GM12872 (cell line): ENCODE measurements at regions not wholly inside any gene's neighbourhood (a gene's known extent, or its start where the extent isn't known, plus 50 kb on each side); places are given as distances from the start of the nearest gene placed in this dataset.

Experiments
- TF ChIP-seq, protein P1 (sequence below): IDR thresholded peaks from 3 replicates; pipeline ENCODE4 v1.5.1; 2011; ENCODE audit warnings: low read depth, mild to moderate bottlenecking, low read length, moderate library complexity; ENCODE audit not compliant: insufficient read depth

DNA sequence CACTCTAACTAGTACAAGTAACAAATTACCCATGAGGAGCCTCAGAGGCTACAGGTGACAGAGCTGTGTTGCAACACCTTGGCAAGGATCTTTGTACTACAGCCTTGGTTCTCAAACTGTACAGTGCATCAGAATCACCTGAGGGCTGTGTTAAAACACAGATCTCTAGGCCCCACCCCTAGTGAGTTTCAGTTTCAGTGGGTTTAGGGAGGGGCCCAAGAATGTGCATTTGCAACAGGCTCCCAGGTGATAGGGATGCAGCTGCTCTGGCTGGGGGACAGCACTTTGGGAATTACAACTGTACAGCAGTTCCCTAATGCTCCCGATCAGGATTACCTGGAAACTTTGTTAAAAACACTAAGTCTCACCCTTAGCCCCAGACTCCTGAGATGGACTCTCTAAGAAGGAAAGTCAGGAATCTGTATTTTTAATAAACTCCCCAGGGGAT lies 66.1 kb upstream of the NR2F2 start:
- TF ChIP-seq, protein P1, sequence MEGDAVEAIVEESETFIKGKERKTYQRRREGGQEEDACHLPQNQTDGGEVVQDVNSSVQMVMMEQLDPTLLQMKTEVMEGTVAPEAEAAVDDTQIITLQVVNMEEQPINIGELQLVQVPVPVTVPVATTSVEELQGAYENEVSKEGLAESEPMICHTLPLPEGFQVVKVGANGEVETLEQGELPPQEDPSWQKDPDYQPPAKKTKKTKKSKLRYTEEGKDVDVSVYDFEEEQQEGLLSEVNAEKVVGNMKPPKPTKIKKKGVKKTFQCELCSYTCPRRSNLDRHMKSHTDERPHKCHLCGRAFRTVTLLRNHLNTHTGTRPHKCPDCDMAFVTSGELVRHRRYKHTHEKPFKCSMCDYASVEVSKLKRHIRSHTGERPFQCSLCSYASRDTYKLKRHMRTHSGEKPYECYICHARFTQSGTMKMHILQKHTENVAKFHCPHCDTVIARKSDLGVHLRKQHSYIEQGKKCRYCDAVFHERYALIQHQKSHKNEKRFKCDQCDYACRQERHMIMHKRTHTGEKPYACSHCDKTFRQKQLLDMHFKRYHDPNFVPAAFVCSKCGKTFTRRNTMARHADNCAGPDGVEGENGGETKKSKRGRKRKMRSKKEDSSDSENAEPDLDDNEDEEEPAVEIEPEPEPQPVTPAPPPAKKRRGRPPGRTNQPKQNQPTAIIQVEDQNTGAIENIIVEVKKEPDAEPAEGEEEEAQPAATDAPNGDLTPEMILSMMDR: no peak

DNA sequence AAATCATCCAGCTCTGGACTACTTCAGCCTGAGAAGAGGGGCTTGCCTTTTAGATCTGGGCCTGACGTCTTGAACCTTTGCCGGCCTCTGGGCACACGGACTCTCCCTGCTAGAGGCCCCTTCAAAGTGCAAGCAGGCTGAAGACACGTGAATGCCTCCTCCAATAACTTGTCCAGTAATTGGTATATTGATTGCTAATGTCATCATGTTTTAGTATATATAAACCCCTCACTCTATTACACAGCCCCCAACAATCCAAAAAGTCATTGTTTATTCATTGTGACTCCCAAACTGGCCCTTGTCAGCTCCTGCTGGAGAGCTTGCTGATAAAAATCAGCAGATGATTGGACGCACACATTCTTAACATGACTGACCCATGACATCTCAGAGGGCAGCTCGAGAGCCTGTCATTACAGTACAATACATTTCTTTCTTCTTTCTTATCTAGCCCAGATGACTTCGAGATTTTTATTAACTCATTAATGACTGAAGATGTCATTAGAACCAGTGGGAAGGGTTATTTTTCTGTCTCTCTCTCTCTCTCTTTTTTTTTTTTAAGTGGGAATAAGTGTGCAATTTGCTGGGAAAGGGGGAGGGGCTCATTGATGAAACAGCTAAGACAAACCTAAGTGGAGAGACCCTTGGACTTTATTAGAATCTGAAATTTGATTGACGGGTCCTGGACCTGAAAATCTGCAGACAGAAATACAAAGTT lies 65.5 kb upstream of the NR2F2 start:
- TF ChIP-seq, protein P1: no peak

DNA sequence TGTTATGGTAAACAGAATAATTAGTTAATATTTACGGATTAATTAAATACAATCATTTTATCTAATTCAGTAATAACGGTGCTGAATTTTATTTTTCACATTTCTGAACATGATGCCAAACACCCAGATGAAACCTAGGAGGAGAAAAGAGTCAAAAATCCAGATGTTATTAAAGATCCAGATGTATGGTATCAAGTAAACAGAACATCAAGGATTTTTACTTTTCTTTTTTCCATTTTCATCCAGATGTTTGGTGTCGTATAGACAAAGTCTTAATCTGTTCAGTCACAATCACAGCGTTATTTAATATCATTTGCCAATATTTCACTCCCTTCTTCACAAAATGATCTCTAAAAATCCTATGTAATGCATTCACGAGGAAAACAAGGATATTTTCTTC lies 64.0 kb upstream of the NR2F2 start:
- TF ChIP-seq, protein P1: no peak

DNA sequence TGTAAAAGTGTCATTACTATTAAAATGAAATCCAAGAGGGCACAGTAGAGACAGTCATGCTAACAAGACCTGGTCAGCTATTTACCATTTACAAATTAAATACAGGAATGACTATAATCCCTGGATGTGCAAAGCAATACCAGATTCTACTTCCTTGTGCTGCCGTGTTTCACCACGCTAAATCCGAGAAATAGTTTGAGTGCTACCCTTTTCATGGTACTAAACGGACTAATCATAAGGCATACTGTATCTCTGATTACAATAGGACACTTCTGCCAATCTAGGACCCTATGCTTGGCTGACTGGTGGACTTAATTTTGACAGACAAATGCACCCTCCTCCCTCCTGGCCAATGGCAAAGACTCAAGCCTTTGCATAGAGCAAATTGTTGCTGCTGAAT lies 63.0 kb upstream of the NR2F2 start:
- TF ChIP-seq, protein P1: no peak

DNA sequence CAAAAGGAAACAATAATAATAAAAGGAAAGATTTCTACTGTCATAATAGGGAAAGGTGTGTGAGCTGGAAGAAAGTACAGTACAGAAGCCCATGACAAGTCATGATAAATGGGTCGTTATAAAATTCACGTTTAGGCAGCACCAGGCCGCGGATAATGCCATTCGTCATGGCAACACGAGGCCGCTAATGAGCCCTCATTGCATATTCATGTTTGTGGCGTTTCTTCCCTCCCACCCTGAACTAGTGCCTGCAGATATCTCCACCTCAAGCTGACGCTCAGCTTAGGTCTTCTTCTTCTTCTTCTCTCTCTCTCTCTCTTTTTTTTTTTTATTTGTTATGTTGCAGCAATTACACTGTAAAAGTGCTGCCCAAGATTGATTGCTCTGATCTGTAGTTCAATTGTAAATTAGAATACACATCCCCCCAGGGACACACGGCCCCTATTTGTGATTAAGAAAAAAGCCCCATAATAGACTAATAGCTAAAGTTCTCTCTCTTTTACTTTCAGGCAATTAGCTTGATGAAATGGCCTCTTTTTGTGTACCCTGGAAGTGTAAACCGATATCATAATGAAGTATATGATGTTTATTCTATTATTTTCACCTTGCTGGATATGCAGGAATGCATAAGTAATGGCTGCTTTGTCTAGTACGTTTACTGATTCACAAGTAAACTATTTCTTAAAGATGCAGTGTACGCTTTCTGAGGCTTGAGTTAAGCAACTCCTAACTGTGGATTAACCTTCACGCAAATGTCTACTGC lies 61.9 kb upstream of the NR2F2 start:
- TF ChIP-seq, protein P1: no peak

DNA sequence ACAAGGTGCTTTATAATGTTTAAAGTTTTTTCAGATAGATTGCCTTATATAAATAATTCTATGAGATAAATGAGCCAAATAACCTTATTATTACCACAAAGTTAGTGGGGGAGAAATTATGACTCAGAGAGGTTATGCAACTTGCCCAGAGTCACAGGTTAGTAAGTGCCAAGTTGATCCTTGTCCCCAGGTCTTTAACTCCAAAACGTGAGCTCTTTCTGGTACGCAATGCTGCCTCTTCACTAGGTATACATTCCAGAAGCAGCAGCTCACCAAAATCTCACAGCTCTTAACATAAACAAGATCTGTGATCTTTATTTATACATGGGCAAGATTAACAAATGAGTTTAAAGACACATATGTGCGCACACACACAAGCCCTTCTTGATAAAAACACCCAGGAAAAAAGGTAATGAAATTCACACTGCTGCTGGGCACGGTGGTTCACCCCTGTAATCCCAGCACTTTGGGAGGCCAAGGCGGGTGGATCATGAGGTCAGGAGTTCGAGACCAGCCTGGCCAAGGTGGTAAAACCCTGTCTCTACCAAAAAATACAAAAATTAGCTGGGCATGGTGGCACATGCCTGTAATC lies 59.8 kb upstream of the NR2F2 start:
- TF ChIP-seq, protein P1: no peak

DNA sequence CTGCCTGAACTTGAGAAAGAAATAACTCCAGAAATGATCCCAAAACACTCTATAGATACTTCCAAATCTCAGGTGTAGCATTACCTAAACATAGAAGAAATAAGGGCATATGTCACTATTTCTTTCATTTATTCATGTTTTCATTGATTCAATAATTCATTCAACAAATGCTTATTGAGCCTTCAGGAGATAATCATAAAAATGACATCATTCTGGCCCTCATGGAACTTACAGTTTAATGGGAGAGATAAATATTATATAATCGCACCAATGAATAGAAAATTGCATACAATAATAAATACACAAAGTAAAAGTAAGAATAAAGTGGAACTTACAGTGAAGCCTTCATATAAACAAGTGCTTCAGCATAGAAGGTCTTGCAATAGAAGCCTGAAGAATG lies 58.1 kb upstream of the NR2F2 start:
- TF ChIP-seq, protein P1: no peak
